Stomach (tissue), 4 donors: ENCODE measurements at regions not wholly inside any gene's neighbourhood (a gene's known extent, or its start where the extent isn't known, plus 50 kb on each side); places are given as distances from the start of the nearest gene placed in this dataset.

Source experiments
- POLR2AphosphoS5 ChIP-seq, 3 donors: sonication (generic); formaldehyde crosslinking; IDR thresholded peaks; one replicate each; pipeline ENCODE4 v1.6.1; 2016; ENCODE audit warnings: antibody characterized with exemption in 3 of 3
- TF ChIP-seq, protein P1 (sequence below), 7 experiments: fragments of 450-650 bp in 4 of 7; fragments of 200-600 bp in 3 of 7; sonication (generic) in 3 of 7; IDR thresholded peaks; one replicate each; pipeline ENCODE4 v1.5.1; 2016 to 2019; ENCODE audit warnings: antibody characterized with exemption in 7 of 7, control low read depth in 2 of 7, mild to moderate bottlenecking in 1 of 7

DNA sequence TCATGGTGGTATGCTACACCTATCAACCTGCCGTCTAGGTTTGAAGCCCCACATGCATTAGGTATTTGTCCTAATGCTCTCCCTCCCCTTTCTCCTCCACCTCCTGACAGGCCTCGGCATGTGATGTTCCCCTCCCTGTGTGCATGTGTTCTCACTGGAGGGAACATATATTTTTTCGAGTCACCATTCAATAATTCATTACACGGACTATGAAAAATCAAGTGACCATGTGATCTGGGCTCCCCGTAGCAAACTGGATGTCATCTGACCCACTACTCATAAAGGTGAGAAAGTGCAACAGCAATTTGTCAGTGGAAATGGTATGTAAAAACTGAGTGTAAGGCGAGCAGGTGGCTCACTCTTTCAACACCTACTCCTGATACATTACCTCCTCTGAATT, 224.3 kb upstream of the RASGRP1 start:
- TF ChIP-seq, protein P1, sequence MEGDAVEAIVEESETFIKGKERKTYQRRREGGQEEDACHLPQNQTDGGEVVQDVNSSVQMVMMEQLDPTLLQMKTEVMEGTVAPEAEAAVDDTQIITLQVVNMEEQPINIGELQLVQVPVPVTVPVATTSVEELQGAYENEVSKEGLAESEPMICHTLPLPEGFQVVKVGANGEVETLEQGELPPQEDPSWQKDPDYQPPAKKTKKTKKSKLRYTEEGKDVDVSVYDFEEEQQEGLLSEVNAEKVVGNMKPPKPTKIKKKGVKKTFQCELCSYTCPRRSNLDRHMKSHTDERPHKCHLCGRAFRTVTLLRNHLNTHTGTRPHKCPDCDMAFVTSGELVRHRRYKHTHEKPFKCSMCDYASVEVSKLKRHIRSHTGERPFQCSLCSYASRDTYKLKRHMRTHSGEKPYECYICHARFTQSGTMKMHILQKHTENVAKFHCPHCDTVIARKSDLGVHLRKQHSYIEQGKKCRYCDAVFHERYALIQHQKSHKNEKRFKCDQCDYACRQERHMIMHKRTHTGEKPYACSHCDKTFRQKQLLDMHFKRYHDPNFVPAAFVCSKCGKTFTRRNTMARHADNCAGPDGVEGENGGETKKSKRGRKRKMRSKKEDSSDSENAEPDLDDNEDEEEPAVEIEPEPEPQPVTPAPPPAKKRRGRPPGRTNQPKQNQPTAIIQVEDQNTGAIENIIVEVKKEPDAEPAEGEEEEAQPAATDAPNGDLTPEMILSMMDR (IDR thresholded peaks at IDR 0.05) = no peak
- no peak for TF ChIP-seq POLR2AphosphoS5 (IDR thresholded peaks at IDR 0.05)
